ENCODE measurements at regions not wholly inside any gene's neighbourhood (a gene's known extent, or its start where the extent isn't known, plus 50 kb on each side); places are given as distances from the start of the nearest gene placed in this dataset.

DNA sequence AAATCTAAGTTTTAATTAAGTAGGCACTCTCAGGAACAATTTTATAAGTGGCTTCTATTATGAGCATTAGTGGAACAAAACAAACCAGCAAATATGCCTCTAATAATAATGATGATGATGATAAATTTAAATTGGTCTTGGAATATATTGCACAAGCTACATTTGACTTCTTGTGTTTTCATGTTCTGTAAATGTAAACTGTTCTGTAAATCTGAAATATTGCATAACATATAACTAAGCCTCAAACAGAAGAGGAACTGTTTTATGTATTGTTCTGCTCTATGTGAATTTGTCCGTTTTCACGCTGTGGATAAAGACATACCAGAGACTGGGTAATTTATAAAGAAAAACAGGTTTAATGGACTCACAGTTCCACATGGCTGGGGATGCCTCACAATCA lies 625.2 kb upstream of the CELF2 start:
- TF ChIP-seq, protein P1, sequence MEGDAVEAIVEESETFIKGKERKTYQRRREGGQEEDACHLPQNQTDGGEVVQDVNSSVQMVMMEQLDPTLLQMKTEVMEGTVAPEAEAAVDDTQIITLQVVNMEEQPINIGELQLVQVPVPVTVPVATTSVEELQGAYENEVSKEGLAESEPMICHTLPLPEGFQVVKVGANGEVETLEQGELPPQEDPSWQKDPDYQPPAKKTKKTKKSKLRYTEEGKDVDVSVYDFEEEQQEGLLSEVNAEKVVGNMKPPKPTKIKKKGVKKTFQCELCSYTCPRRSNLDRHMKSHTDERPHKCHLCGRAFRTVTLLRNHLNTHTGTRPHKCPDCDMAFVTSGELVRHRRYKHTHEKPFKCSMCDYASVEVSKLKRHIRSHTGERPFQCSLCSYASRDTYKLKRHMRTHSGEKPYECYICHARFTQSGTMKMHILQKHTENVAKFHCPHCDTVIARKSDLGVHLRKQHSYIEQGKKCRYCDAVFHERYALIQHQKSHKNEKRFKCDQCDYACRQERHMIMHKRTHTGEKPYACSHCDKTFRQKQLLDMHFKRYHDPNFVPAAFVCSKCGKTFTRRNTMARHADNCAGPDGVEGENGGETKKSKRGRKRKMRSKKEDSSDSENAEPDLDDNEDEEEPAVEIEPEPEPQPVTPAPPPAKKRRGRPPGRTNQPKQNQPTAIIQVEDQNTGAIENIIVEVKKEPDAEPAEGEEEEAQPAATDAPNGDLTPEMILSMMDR (IDR thresholded peaks at IDR 0.05; ENCODE audit: borderline replicate concordance, control extremely low read depth, extremely low read depth, insufficient read depth, missing control alignments) = no peak
- DNase-seq (ENCODE audit: low spot score) = no peak
- in situ Hi-C loops (cut with MboI; ENCODE audit: low sequenced_read_pairs, unreplicated experiment) = no loop called here

DNA sequence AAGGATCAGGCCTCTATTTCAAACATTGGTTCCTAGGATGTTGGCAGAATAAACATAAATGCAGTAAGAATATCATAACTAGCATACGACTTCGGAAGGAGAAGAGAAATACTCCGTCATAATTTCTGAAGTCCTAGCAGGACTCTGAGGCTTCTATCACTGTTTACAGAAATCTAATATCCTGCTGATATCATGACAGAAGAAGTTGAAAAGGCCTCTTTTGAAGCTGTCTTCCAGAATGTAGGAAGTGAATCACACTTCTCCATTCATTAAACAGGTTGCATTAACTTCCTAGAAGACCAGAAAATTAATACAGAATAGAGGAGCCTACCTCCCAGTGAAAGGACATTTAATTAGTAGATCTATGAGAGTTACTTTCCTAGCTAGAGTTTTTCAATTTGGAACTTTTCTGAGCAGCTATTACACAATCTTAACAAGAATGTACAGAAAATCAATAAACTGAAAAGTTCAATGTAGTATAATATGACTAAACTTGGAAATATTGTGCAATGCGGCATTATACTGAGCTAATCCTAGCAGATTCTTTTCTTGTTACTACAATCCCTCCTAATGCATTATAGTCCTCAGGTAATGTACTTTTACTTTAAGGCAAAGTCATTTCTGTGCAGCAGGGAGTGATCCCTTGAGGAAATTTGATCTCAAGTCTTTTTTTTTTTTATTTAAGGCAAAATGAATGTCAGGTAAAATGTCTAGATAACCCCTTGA lies 622.6 kb upstream of the CELF2 start:
- TF ChIP-seq, protein P1 (IDR thresholded peaks at IDR 0.05; ENCODE audit: borderline replicate concordance, control extremely low read depth, extremely low read depth, insufficient read depth, missing control alignments) = no peak
- in situ Hi-C loops (cut with MboI; ENCODE audit: low sequenced_read_pairs, unreplicated experiment) = no loop called here
- no peak for DNase-seq (ENCODE audit: low spot score)

DNA sequence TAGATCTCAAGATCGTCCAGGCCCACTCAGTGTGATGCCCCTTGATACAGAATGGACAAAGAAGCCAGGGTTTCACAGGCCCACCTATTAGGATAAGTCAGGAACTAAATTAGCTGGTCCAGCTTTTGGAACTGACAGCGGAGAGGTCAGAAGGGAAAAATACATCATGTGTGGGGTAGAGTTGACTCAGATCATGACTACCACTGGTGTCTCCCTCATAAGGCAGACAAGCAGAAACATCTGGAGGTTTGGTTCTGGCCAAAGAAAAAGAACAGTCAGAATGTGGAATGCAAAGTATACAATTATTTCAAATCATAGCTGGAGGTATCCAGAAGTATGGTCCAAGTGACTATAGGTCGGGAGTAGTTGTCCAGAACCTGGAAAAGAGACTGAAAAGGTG lies 621.1 kb upstream of the CELF2 start:
- TF ChIP-seq, protein P1 (IDR thresholded peaks at IDR 0.05; ENCODE audit: borderline replicate concordance, control extremely low read depth, extremely low read depth, insufficient read depth, missing control alignments) = no peak
- in situ Hi-C loops (cut with MboI; ENCODE audit: low sequenced_read_pairs, unreplicated experiment) = no loop called here
- no peak for DNase-seq (ENCODE audit: low spot score)

DNA sequence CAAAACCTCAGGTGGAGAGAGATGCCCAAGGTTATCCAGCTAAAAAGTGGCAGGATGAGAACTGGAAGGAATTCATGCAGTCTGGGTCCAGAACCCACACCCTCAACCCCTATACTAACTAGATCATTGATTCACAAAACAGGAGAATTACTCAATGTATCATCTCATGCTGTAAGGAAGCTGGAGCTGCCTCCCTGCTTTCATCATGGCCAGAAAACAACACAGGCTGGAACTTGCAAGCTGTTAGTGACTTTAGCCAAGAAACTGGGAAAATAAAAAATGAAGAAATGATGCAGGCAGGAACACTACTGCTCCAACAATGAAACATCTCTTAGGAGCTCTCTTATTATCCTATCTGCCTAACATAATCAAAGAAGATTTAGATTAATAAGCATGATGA lies 619.8 kb upstream of the CELF2 start:
- in situ Hi-C loops (cut with MboI; ENCODE audit: low sequenced_read_pairs, unreplicated experiment) = no loop called here
- DNase-seq (ENCODE audit: low spot score) = no peak
- TF ChIP-seq, protein P1 (IDR thresholded peaks at IDR 0.05; ENCODE audit: borderline replicate concordance, control extremely low read depth, extremely low read depth, insufficient read depth, missing control alignments) = no peak

DNA sequence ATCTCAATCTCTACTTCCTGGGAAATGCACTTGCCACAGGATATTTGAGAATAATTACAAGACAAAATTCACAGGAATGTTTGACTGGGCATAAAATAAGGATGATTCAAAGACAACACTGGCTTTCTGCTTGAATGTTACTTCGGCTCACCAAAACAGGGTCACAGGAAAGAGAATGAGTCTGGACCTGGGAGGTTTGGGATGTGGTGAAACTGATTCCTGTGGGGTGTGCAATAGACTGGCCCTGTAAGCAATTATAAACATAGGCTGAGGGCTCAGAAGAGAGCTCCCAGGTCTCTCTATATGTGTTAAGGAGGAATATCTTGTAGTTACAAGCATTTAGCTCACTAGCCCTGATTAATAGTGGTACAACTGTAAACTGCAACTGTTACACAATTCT lies 613.9 kb upstream of the CELF2 start:
- no peak for DNase-seq (ENCODE audit: low spot score)
- in situ Hi-C loops (cut with MboI; ENCODE audit: low sequenced_read_pairs, unreplicated experiment) = no loop called here
- TF ChIP-seq, protein P1 (IDR thresholded peaks at IDR 0.05; ENCODE audit: borderline replicate concordance, control extremely low read depth, extremely low read depth, insufficient read depth, missing control alignments) = no peak

DNA sequence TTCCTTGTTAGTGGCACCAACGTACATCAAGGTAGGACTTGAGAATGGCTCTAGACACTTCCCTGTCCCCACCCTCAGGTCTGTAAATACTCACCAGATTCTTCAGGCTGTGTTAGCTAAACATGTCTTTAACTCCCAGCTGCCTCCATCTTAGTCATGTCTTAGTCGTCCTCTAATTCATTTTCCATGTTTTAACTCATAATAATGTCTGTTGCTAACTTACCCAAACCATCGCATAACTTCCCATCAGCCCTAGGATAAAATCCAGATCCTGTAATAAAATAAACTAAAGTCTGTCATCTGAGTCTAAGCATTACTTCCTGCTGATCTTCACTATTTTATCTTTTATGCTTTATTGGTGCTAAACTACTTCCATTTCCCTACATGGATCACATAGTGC lies 600.0 kb upstream of the CELF2 start:
- in situ Hi-C loops (cut with MboI; ENCODE audit: low sequenced_read_pairs, unreplicated experiment) = no loop called here
- TF ChIP-seq, protein P1 (IDR thresholded peaks at IDR 0.05; ENCODE audit: borderline replicate concordance, control extremely low read depth, extremely low read depth, insufficient read depth, missing control alignments) = no peak
- no peak for DNase-seq (ENCODE audit: low spot score)
